GM19043 (cell line): ENCODE measurements at regions not wholly inside any gene's neighbourhood (a gene's known extent, or its start where the extent isn't known, plus 50 kb on each side); places are given as distances from the start of the nearest gene placed in this dataset.

Experiments used
- ATAC-seq: cut with Tn5 transposase; IDR thresholded peaks from one replicate; pipeline ENCODE4 v1.9.1; 2021; ENCODE audit warnings: low read depth; ENCODE audit not compliant: unreplicated experiment

DNA sequence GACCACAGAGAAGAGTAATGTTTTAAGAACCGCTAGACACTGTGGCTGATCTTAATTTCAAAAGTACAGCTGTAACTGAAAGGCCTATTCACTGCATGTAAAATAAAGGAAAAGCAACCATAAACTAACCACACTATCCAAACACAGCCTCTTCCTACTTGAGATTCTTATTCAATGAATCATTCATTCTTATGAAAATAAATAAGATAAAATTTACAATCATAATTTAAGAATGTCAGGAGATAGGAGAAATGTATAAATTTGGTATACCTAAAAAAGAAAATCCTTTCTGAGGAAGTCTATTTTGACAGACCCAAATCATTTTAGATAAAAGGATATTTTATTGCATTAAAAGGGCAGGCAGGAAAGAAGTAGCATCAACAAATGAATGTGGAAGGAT lies 533.5 kb upstream of the ZNF385D start:
- ATAC-seq, result no peak

- no peak for ATAC-seq
Measured at GRCh38 chr3:22288756-22289155, 537.7 kb upstream of the ZNF385D start.

GRCh38 chr3:22292681-22293080 lies 541.7 kb upstream of the ZNF385D start:
- ATAC-seq, result no peak

- ATAC-seq, result no peak
Measured at GRCh38 chr3:22296601-22297000, 545.6 kb upstream of the ZNF385D start.

DNA sequence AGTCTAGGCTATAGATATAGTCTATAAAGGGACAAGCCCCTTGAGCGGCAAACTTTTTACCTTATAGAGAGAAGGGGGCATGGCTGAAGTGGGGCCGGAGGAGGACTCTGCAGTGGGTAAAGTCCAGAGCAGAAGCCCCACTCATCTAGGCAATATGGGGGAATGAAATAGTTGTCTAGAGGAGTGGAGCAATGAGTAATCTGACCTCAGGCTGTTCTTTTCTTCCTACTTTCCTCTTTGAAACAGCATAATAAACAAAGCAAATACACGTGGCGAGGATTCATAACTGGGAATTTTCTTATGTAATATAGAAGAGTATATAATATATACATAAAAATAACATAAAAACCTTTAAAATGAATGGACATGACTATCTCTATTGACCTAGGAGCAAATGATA lies 546.4 kb upstream of the ZNF385D start:
- no peak for ATAC-seq

DNA sequence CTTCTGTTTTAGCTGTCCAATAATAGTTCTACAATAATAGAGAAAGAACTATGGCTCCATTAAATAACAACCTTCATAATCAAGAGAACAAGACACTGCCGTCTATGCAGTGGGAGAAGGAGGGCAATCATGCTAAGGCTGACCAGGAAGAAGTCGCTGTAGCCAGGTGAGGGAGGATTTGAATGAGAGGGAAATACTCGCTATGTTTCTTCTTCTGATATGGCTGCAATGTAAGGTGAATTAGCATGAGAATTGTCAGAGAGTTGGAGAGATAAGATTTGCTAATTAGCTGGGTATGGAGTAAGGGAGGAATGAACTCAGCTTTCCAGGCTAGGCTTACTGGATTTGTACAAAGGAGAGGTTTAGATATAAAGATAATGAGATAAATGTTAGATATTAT lies 555.4 kb upstream of the ZNF385D start:
- no peak for ATAC-seq

GRCh38 chr3:22308871-22309270 lies 557.9 kb upstream of the ZNF385D start:
- ATAC-seq, result no peak

GRCh38 chr3:22315925-22316324 lies 564.9 kb upstream of the ZNF385D start:
- no peak for ATAC-seq

DNA sequence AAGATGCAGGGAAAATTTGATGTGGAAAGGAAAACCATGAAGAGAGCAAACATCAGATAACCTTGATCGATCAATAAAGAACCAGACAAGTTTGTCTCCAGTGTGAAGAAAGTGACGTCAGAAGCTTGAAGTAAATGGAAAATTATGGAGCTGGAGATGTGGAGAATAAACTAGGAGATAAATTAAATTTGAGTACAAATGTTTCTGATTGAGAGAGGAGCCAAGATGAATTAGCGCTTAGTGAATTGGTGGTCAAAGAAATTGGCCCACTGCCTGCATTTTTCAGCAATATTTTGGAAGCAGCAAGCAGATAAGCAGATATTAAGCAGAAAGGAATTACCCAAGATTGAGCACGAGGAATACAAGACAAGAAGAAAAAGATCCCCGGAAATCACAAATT lies 567.3 kb upstream of the ZNF385D start:
- ATAC-seq, result no peak

DNA sequence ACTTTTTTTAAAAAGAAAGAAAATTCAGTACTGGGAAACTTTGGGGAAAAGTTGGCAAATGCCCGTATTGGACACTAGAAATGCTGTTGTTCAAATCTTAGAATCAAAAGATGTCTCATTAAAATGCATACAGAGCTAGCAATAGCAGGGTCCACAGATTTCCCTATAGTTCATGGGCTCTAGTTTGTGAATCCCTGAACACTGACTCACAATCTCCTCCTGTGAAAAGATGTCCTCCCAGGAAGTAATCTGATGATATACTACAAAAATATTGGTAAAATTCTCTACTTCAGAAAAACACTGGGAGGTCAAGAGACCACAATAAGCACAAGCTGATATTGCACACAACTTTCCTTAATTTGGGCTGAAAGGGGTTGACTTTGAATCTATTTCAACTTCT lies 568.4 kb upstream of the ZNF385D start:
- ATAC-seq, result no peak

DNA sequence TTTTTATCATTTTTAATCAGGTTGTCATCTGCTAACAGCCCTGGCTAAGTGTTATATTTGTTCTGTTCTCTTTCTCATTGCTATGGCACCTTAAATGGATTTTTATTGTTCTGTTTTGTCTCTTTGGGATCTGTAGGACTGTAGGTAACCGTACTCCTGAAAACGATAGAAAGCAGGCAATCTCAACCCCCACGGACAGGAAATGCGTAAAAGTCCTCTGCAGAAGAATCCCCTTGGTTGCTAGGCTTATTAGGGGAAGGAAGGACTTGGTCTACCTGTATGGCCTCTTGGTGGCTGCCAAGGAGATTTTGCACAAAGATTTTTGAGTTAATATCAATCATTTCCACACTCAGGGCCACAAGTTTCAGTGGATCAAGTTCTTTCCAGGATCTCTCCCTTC lies 571.9 kb upstream of the ZNF385D start:
- no peak for ATAC-seq

GRCh38 chr3:22326305-22326704 lies 575.3 kb upstream of the ZNF385D start:
- no peak for ATAC-seq

GRCh38 chr3:22334996-22335395 lies 584.0 kb upstream of the ZNF385D start:
- no peak for ATAC-seq

DNA sequence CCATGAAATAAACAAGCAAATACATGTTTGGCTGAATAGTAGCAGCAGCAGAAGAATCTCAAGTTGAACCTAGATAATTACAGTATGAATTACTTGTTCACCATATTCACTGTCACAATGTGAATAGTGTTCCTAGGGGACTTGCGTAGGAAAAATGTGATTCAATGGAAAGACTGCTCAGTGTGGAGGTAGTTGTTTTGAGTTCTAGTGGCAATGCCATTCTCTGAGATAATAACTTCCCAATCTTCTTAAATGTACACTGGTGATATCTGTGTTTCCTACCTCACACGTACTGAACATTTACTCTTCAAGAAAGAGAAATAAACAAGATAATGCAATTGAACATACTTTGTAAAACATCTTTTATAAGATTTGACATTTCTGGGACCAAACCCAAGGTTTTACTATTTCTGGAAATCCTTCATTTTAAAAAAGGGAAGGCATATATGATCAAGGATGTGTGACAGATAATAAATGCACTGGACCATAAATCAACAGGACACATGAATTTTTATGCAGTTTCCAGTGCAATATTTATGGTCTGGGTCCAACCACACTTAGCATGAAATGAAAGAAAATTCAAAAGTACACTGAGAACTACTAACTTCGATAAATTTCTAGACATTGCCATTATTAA lies 598.3 kb upstream of the ZNF385D start:
- no peak for ATAC-seq

- no peak for ATAC-seq
Measured at GRCh38 chr3:22351806-22352205, 600.8 kb upstream of the ZNF385D start.

DNA sequence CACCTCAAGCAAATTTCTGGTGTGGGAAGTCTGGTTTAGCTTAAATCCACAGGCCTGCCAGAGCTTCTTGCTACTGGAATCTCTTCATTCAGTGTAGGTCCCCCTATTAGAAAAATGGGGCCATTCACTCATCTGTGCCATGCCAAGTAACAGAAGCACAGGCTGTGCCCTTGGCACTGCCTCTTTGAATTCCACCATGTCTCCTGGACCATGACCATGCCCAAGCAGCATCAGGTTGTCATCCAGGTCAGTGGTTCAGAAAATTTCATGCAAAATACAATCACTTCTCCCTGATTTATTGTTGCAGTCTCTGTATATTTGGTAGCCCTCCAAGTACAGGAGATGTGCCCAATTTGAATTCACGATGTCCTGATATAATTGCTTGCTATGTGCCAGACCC lies 602.1 kb upstream of the ZNF385D start:
- ATAC-seq, result no peak

DNA sequence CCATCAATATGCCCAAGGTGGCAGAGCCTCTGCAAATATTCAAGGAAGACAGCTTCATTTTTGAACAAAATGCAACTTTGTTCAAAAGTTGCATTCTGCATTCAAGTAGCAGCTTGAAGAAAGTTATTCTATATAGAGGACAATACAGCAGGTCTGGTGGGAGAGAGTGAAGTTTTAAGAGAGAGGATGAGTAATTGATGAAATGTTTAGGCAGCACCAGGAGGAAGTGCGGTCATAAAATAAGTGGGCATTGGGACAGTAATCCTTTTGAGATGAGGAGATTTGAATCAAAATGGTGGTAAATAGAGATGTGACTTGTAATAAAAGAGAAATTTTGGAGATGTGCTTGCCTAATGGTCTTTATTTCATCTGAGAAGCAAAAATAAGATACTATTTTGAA lies 607.3 kb upstream of the ZNF385D start:
- ATAC-seq, result no peak

DNA sequence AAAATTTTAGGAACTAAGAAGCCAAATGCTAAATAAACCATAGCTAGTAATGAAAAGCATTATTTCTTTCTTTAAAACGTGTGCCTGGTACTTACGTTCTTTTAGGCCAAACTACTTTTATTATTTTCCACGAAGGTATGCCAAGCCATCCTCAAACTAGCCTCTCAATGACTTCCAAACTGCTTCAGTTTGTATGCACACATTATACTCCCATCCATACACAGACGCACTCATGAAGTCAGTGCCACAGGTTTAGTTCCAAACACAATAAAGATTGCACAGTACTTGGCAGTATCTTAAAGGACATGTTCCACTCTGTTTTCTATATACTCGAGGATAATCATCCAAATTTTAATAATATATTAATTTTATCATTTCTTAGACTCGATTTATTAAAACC lies 609.2 kb upstream of the ZNF385D start:
- no peak for ATAC-seq

DNA sequence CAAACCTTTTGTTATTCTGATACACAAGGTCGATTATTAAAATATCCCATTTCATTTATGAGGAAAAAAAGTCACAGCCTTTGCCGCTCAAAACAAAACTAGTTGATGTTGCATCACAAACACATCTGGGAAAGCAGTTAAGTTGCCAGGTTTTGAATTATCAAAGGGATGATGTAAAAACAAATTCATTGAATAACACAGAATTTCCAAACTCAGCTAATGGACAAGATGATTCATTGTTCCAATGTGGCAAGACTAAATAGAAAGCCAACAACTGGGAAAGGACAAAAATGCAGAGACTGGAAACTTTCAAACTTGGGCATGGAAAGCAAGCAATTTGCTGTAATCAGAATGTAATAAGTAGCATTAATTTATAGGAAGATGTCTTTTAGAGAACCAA lies 610.0 kb upstream of the ZNF385D start:
- ATAC-seq, result no peak

DNA sequence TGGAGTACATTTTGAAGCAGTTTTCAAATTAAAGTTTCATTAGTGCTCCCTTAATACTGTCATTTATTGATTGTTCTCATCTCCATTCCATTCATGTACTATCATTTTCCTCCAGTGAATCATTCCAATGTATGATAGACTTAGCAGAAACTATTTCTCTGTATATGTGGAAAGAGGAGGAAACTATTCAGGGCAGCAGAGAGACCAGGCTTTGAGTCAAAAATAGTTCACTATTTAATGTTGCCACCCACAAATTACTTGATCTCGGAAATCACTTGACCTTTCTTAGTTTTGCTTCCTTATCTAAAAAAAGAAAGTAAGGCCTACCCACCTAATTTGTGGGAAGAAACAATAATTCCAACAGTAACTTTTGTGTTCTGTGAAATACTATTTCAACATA lies 610.5 kb upstream of the ZNF385D start:
- ATAC-seq, result no peak

DNA sequence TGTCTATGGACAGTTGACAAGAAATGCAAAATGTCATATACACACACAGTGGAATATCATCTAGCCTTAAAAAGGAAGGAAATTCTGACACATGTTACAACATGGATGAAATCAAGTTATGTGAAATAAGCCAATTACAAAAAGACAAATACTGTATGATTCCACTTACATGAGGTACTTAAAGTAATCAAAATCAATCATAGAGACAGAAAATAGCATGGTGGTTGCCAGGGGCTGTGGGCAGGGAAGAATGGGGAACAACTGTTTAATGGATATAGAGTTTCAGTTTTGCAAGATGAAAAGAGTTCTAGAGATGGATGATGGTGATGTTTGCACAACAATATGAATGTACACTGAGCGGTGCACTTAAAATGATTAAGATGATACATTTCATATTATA lies 613.8 kb upstream of the ZNF385D start:
- no peak for ATAC-seq

- no peak for ATAC-seq
Measured at GRCh38 chr3:22366781-22367180, 615.8 kb upstream of the ZNF385D start.

DNA sequence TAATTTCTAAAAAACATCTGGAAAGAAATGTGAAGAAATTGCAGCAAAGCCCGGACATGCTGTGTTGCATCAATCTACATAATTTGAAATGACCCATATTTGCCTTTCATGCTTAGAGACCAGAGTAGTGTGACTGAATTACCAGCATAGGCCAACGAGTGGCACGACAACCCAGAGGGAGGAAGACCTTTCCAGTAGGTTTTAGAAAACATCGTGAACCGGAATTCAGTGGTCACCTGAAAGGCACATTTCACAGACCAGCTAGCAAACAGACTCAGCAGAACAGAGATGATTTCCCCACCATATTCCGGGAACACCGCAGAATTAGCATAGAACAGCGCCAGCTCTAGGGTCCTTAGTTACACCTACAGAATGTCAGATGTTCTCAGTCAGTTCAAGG lies 620.0 kb upstream of the ZNF385D start:
- no peak for ATAC-seq
